Effector memory CD4-positive, alpha-beta T cell (primary cell): ENCODE measurements at regions not wholly inside any gene's neighbourhood (a gene's known extent, or its start where the extent isn't known, plus 50 kb on each side); places are given as distances from the start of the nearest gene placed in this dataset.
"Not testable (repeated sequence)": the region's sequence is repeated elsewhere in the genome, so short reads cannot be mapped to it uniquely, and the experiment has no call there.

Source experiments
- DNase-seq, 3 donors: peaks; one replicate each; pipeline ENCODE4 v3.0.0-alpha.2; 2020
- H3K27ac ChIP-seq: 2 replicates; pipeline ENCODE4 v1.7.0; 2013; ENCODE audit warnings: mild to moderate bottlenecking, low read length, moderate library complexity; ENCODE audit not compliant: insufficient read depth, poor library complexity, severe bottlenecking
- H3K27me3 ChIP-seq: replicated peaks from 2 replicates; pipeline ENCODE4 v1.7.0; 2013; ENCODE audit warnings: mild to moderate bottlenecking, low read length; ENCODE audit not compliant: insufficient read depth, control insufficient read depth, poor library complexity, severe bottlenecking
- H3K36me3 ChIP-seq: 2 replicates; pipeline ENCODE4 v1.7.0; 2013; ENCODE audit warnings: mild to moderate bottlenecking, low read length, moderate library complexity; ENCODE audit not compliant: control insufficient read depth, insufficient read depth
- H3K4me1 ChIP-seq: 2 replicates; pipeline ENCODE4 v1.7.0; 2013; ENCODE audit warnings: low read length, mild to moderate bottlenecking; ENCODE audit not compliant: control insufficient read depth, insufficient read depth, poor library complexity, severe bottlenecking
- H3K4me3 ChIP-seq: 2 replicates; pipeline ENCODE4 v1.7.0; 2013; ENCODE audit warnings: low read length, low read depth, mild to moderate bottlenecking; ENCODE audit not compliant: insufficient read depth, poor library complexity, severe bottlenecking
- H3K9me3 ChIP-seq: 2 replicates; pipeline ENCODE4 v1.7.0; 2013; ENCODE audit warnings: mild to moderate bottlenecking, low read length, moderate library complexity; ENCODE audit not compliant: control insufficient read depth

GRCh38 chr7:409339-410281 is 110.0 kb downstream of the PDGFA start:
- DNase-seq: no peak
- no peaks in the 10 kb centered on the region for H3K27me3 ChIP-seq
- H3K9me3 ChIP-seq: no peaks in the 10 kb centered on the region

GRCh38 chr7:410395-410910 is 109.2 kb downstream of the PDGFA start:
- H3K4me3 ChIP-seq: no peak overlapping the region
- H3K4me1 ChIP-seq: no peaks in the 10 kb centered on the region
- no peaks in the 10 kb centered on the region for H3K27me3 ChIP-seq
- H3K27ac ChIP-seq: no peak overlapping the region
- H3K36me3 ChIP-seq: no peaks in the 10 kb centered on the region
- DNase-seq: no peak
- no peaks in the 10 kb centered on the region for H3K9me3 ChIP-seq

More at GRCh38 chr7:409339-410281, 110.0 kb downstream of the PDGFA start:
- H3K36me3 ChIP-seq: no peaks in the 10 kb centered on the region
- H3K4me3 ChIP-seq: no peak overlapping the region
- no peaks in the 10 kb centered on the region for H3K4me1 ChIP-seq
- no peak overlapping the region for H3K27ac ChIP-seq

- not testable (repeated sequence) for H3K27ac ChIP-seq, H3K27me3 ChIP-seq, H3K36me3 ChIP-seq, DNase-seq, H3K9me3 ChIP-seq, H3K4me1 ChIP-seq, H3K4me3 ChIP-seq
These were observed 108.5 kb downstream of the PDGFA start for GRCh38 chr7:411116-411515.

- Histone ChIP-seq H3K36me3 (no peaks in the 10 kb centered on the region), H3K4me3 (no peak overlapping the region), H3K9me3 (no peaks in the 10 kb centered on the region), H3K27ac (no peak overlapping the region), H3K4me1 (no peaks in the 10 kb centered on the region), H3K27me3 (no peaks in the 10 kb centered on the region)
- no peak for DNase-seq
These were observed 107.9 kb downstream of the PDGFA start for GRCh38 chr7:411677-412312.

GRCh38 chr7:412313-412710 is 107.3 kb downstream of the PDGFA start:
- H3K27me3 ChIP-seq: no peaks in the 10 kb centered on the region
- H3K4me1 ChIP-seq: no peaks in the 10 kb centered on the region
- no peak overlapping the region for H3K27ac ChIP-seq
- DNase-seq: no peak
- H3K9me3 ChIP-seq: no peaks in the 10 kb centered on the region
- H3K36me3 ChIP-seq: no peaks in the 10 kb centered on the region
- no peak overlapping the region for H3K4me3 ChIP-seq

- no peak overlapping the region for H3K4me3 ChIP-seq
- H3K4me1 ChIP-seq: no peaks in the 10 kb centered on the region
- H3K27me3 ChIP-seq: no peaks in the 10 kb centered on the region
- H3K27ac ChIP-seq: no peak overlapping the region
- DNase-seq: no peak
- no peaks in the 10 kb centered on the region for H3K36me3 ChIP-seq
- no peaks in the 10 kb centered on the region for H3K9me3 ChIP-seq
These were observed 104.7 kb downstream of the PDGFA start for GRCh38 chr7:414681-415560.

GRCh38 chr7:415646-416525 is 103.8 kb downstream of the PDGFA start:
- Histone ChIP-seq H3K27me3 (no peaks in the 10 kb centered on the region), H3K36me3 (no peaks in the 10 kb centered on the region), H3K27ac (no peak overlapping the region), H3K4me1 (no peaks in the 10 kb centered on the region), H3K9me3 (no peaks in the 10 kb centered on the region), H3K4me3 (no peak overlapping the region)
- no peak for DNase-seq

- no peaks in the 10 kb centered on the region for H3K4me1 ChIP-seq
- no peaks in the 10 kb centered on the region for H3K27me3 ChIP-seq
- no peak for DNase-seq
- H3K27ac ChIP-seq: no peak overlapping the region
- H3K9me3 ChIP-seq: no peaks in the 10 kb centered on the region
- no peaks in the 10 kb centered on the region for H3K36me3 ChIP-seq
- H3K4me3 ChIP-seq: no peak overlapping the region
These were observed 102.7 kb downstream of the PDGFA start for GRCh38 chr7:416761-417624.
